ENCODE measurements at regions not wholly inside any gene's neighbourhood (a gene's known extent, or its start where the extent isn't known, plus 50 kb on each side); places are given as distances from the start of the nearest gene placed in this dataset.

DNA sequence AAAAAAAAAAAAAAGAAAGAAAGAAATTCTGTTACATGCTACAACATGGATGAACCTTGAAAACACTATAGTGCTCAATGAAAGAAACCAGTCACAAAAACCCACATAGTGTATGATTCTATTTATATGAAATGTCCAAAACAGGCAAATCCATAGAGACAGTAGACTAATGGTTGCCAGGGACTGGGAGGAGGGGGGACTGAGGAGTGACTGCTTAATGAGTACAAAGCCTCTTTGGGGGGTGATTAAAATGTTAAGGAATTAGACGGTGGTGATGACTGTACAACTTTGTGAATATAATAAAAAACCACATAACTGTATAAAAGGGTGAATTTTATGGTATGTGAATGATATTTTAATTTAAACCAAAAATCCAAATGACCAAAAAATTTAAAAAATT, 116.0 kb upstream of the GUCA2B start:
- TF ChIP-seq CTCF (IDR thresholded peaks at IDR 0.05; ENCODE audit: low read depth, low read length, missing control alignments) = no peak
- H3K4me3 ChIP-seq (ENCODE audit: low read depth, low read length) = no peak overlapping the region
- in situ Hi-C loops (cut with HindIII; ENCODE audit: low sequenced_read_pairs) = no loop called here
- no peak for DNase-seq (ENCODE audit: low read depth)

DNA sequence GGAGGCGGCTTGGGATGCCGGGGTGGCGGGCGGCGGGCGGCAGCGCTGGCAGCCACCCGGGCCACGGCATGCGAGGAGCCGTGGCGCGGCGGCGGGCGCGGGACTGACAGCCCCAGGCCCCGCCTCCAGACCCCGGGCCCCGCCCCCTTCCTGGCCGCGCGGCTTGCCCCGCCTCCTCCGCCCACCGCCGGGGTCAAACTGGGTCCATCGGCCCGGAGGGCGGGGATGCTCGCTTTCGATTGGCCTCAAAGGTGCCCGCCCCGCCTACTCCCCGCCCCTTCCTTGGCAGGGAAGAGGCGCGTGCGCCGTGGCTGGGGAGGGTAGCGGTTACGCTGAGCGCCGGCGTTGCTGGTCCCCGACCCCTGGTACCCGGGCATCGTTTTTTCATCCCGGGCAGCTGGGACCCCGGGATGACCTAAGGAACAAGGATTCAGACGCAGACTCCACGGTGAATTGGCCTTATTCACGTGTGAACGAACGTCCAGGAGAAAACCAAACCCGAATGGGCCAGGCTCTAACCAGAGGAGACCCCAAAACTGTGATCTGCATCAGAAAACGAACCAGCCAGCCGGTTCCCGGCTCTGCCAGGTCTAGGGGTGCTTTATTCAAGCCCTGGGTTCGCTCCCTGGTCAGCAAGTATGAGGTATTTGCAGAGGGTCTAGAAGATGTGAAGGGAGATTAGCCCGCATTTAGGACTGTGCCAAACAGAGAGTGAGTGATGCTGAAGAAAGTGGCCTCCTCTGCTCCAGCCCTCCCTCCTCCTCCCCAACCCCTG, 117.2 kb upstream of the GUCA2B start:
- in situ Hi-C loops (cut with HindIII; ENCODE audit: low sequenced_read_pairs) = no loop called here
- peak; percentile 81 for DNase-seq (ENCODE audit: low read depth)
- peak overlapping the region; percentile 69 for H3K4me3 ChIP-seq (ENCODE audit: low read depth, low read length)
- TF ChIP-seq CTCF (IDR thresholded peaks at IDR 0.05; ENCODE audit: low read depth, low read length, missing control alignments) = no peak

GRCh38 chr1:42035205-42035829, 116.6 kb upstream of the HIVEP3 start:
- H3K4me3 ChIP-seq (ENCODE audit: low read depth, low read length) = peak overlapping the region; percentile 69
- TF ChIP-seq CTCF (IDR thresholded peaks at IDR 0.05; ENCODE audit: low read depth, low read length, missing control alignments) = peak; percentile 30
- DNase-seq (ENCODE audit: low read depth) = peak; percentile 24
- in situ Hi-C loops (cut with HindIII; ENCODE audit: low sequenced_read_pairs) = no loop called here

- no peak for TF ChIP-seq CTCF (IDR thresholded peaks at IDR 0.05; ENCODE audit: low read depth, low read length, missing control alignments)
- DNase-seq (ENCODE audit: low read depth) = no peak
- in situ Hi-C loops (cut with HindIII; ENCODE audit: low sequenced_read_pairs) = no loop called here
- peak overlapping the region; percentile 69 for H3K4me3 ChIP-seq (ENCODE audit: low read depth, low read length)
Observed at GRCh38 chr1:42034426-42034825, 115.7 kb upstream of the HIVEP3 start.

DNA sequence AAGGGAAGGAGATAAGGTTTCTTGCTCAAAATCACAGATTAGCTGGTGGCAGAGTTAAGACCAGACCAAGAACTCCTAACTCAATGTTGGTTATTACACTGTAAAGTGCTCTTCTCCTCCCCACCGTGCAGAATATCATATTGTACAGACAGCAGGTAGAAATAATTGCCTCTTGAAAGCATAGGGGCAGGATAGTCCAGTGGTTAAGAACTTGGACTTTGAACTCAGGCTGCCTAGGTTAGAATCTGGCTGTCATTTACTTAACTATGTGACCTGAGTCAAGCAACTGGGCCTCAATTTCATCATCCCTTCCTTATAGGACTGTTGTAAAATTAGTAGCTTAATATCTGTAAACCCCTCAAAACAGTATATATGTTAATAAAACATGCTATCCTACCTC, 114.9 kb upstream of the HIVEP3 start:
- DNase-seq (ENCODE audit: low read depth) = no peak
- TF ChIP-seq CTCF (IDR thresholded peaks at IDR 0.05; ENCODE audit: low read depth, low read length, missing control alignments) = no peak
- in situ Hi-C loops (cut with HindIII; ENCODE audit: low sequenced_read_pairs) = no loop called here
- H3K4me3 ChIP-seq (ENCODE audit: low read depth, low read length) = no peak overlapping the region

GRCh38 chr1:42017730-42018129, 99.0 kb upstream of the HIVEP3 start:
- H3K4me3 ChIP-seq (ENCODE audit: low read depth, low read length) = no peak overlapping the region
- in situ Hi-C loops (cut with HindIII; ENCODE audit: low sequenced_read_pairs) = no loop called here
- no peak for TF ChIP-seq CTCF (IDR thresholded peaks at IDR 0.05; ENCODE audit: low read depth, low read length, missing control alignments)
- DNase-seq (ENCODE audit: low read depth) = no peak
